Mammary epithelial cell (primary cell): ENCODE measurements at regions not wholly inside any gene's neighbourhood (a gene's known extent, or its start where the extent isn't known, plus 50 kb on each side); places are given as distances from the start of the nearest gene placed in this dataset.

ENCODE experiments used
- CTCF ChIP-seq, 2 donors: IDR thresholded peaks in 1 of 2; conservative IDR thresholded peaks in 1 of 2; 2 replicates each; pipeline ENCODE4 v1.5.1; 2011 to 2012; ENCODE audit warnings: inconsistent platforms in 2 of 2, low read length in 2 of 2, mild to moderate bottlenecking in 2 of 2, control low read depth in 1 of 2, low read depth in 1 of 2; ENCODE audit not compliant: insufficient read depth in 1 of 2; ENCODE audit errors: extremely low read depth in 1 of 2
- EZH2 ChIP-seq: IDR thresholded peaks from 2 replicates; pipeline ENCODE4 v1.6.1; 2012; ENCODE audit warnings: low read length, inconsistent platforms, borderline replicate concordance

GRCh38 chrX:147811803-147812202, 99.9 kb upstream of the FMR1 start:
- no peak for TF ChIP-seq CTCF (conservative IDR thresholded peaks at IDR 0.05 in 1 of 2, IDR thresholded peaks at IDR 0.05 in 1 of 2; ENCODE audit: extremely low read depth in 1 of 2, insufficient read depth in 1 of 2, low read depth in 1 of 2, low read length in 2 of 2)
- no peak for TF ChIP-seq EZH2
